Heart left ventricle (tissue), 16 donors: ENCODE measurements at regions not wholly inside any gene's neighbourhood (a gene's known extent, or its start where the extent isn't known, plus 50 kb on each side); places are given as distances from the start of the nearest gene placed in this dataset.

Experiments
- ATAC-seq, 4 donors: fragments of 200-7000 bp; cut with Tn5 transposase; one replicate each; pipeline ENCODE4 v1.9.1; 2020 to 2022; ENCODE audit warnings: moderate library complexity in 4 of 4, mild to moderate bottlenecking in 3 of 4, moderate number of reproducible peaks in 1 of 4
- DNase-seq, 5 donors: peaks; one replicate each; pipeline ENCODE4 v3.0.0-alpha.2; 2020
- H3K27ac ChIP-seq, 12 donors: fragments of 200-600 bp; sonication (generic) in 4 of 12; one replicate each; pipeline versions ENCODE4 v1.5.0 to v1.8.0; 2016 to 2022; ENCODE audit warnings: mild to moderate bottlenecking in 2 of 12
- H3K27me3 ChIP-seq, 9 donors: fragments of 200-600 bp; sonication (generic) in 2 of 9; one replicate each; pipeline versions ENCODE4 v1.5.1 to v1.8.0; 2016 to 2022; ENCODE audit warnings: mild to moderate bottlenecking in 3 of 9
- H3K36me3 ChIP-seq, 9 donors: fragments of 200-600 bp; sonication (generic) in 2 of 9; one replicate each; pipeline versions ENCODE4 v1.5.0 to v1.8.0; 2018 to 2022; ENCODE audit warnings: mild to moderate bottlenecking in 2 of 9
- H3K4me1 ChIP-seq, 12 donors: fragments of 200-600 bp; sonication (generic) in 4 of 12; one replicate each; pipeline versions ENCODE4 v1.5.0 to v1.8.0; 2016 to 2022; ENCODE audit warnings: mild to moderate bottlenecking in 3 of 12
- H3K4me3 ChIP-seq, 12 donors: fragments of 200-600 bp; sonication (generic) in 4 of 12; one replicate each; pipeline versions ENCODE4 v1.5.0 to v1.8.0; 2017 to 2022; ENCODE audit warnings: mild to moderate bottlenecking in 9 of 12, moderate library complexity in 4 of 12
- H3K9me3 ChIP-seq, 12 donors: fragments of 200-600 bp; sonication (generic) in 4 of 12; one replicate each; pipeline versions ENCODE4 v1.5.0 to v1.8.0; 2016 to 2022; ENCODE audit warnings: mild to moderate bottlenecking in 1 of 12
- POLR2A ChIP-seq, 2 donors: fragments of 450-650 bp; IDR thresholded peaks; one replicate each; pipeline ENCODE4 v1.6.1; 2017; ENCODE audit warnings: antibody characterized with exemption in 2 of 2, mild to moderate bottlenecking in 2 of 2, moderate library complexity in 2 of 2
- WGBS, 4 donors: extraction: QIAGEN DNeasy Blood & Tissue Kit in 2 of 4; methylation state at CpG; one replicate each; pipeline versions ENCODE4 v1.1.5 to v1.1.7; 2013 to 2018; 5-methylcytosine and 5-hydroxymethylcytosine counted together
- intact Hi-C, 10 donors: fragments of 100-400 bp; cut with DNase I; formaldehyde crosslinking; loops; one replicate each; pipeline versions ENCODE4 v1.11.1 to v1.14.2; 2022
- TF ChIP-seq, protein P1 (sequence below), 12 donors: fragments of 200-600 bp; sonication (generic) in 4 of 12; IDR thresholded peaks; one replicate each; pipeline versions ENCODE4 v1.5.0 to v1.8.0; 2018 to 2022; ENCODE audit warnings: antibody characterized with exemption in 12 of 12, mild to moderate bottlenecking in 5 of 12
- donor health status: ischemic (EF 13 %, LVEDD 7.1; RV severe dilation, severe dysfunction).
- donor health status: healthy with polysubstance abuse.
- donor health status: DM: no; HTN: yes; CAD: no.
- donor health status: DM: no; HTN: no; CAD: no.
- donor health status: ischemic (EF 25% LVEDD 6.9; RV normal size, moderate dysfunction).
- donor health status: ischemic (EF 25% LVEDD 5.7; RV mildly dilated, moderate dysfunction).
- donor health status: healthy.
- donor health status: DM: yes; HTN: yes; CAD: no.
- donor health status: ischemic (EF 35%, LVEDD 5.7; RV mildly dilated, moderate dysfunction).
- donor health status: nonischemic (EF 11% LVEDD 7.7; RV severe dilation, severe dysfunction).
- donor health status: DM: yes; HTN: yes; CAD: no.
- donor health status: PGD.
- donor health status: ischemic (EF 29% LVEDD 5.4; RV normal size, mild dysfunction).
- donor health status: nonischemic (EF 23%, LVEDD 6.1; RV moderate dilation, normal function).

DNA sequence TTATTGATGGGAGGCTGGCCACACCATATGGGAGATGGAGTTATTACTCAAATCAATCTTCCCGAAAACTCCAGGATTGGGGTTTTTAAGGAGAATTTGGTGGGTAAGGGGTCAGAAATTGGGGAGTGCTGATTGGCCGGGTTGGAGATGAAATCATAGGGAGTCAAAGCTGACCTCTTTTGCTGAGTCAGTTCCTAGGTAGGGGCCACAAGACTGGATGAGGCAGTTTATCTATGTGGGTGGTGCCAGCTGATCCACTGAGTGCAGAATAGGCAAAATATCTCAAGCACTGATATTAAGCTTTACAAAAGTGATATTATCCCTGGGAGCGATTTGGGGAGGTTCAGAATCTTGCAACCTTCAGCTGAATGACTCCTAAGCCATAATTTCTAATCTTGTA lies 75.7 kb upstream of the CLINT1 start:
- intact Hi-C loops: no loop called here
- H3K27me3 ChIP-seq: no peaks in the 10 kb centered on the region
- ATAC-seq (no peak), DNase-seq (no peak)
- no peaks in the 10 kb centered on the region for H3K36me3 ChIP-seq
- WGBS, 4 donors: 90 to 94% (median 93%) methylated on average over 3 of the region's 3 CpGs
- H3K27ac ChIP-seq: no peak overlapping the region
- peaks cover 0 to 11% (median 1%) of the 10 kb centered on the region in 12 donors for H3K4me1 ChIP-seq
- TF ChIP-seq, protein P1, sequence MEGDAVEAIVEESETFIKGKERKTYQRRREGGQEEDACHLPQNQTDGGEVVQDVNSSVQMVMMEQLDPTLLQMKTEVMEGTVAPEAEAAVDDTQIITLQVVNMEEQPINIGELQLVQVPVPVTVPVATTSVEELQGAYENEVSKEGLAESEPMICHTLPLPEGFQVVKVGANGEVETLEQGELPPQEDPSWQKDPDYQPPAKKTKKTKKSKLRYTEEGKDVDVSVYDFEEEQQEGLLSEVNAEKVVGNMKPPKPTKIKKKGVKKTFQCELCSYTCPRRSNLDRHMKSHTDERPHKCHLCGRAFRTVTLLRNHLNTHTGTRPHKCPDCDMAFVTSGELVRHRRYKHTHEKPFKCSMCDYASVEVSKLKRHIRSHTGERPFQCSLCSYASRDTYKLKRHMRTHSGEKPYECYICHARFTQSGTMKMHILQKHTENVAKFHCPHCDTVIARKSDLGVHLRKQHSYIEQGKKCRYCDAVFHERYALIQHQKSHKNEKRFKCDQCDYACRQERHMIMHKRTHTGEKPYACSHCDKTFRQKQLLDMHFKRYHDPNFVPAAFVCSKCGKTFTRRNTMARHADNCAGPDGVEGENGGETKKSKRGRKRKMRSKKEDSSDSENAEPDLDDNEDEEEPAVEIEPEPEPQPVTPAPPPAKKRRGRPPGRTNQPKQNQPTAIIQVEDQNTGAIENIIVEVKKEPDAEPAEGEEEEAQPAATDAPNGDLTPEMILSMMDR (IDR thresholded peaks at IDR 0.05): no peak
- peaks cover 0 to 11% (median 1%) of the 10 kb centered on the region in 12 donors for H3K9me3 ChIP-seq
- no peak overlapping the region for H3K4me3 ChIP-seq

DNA sequence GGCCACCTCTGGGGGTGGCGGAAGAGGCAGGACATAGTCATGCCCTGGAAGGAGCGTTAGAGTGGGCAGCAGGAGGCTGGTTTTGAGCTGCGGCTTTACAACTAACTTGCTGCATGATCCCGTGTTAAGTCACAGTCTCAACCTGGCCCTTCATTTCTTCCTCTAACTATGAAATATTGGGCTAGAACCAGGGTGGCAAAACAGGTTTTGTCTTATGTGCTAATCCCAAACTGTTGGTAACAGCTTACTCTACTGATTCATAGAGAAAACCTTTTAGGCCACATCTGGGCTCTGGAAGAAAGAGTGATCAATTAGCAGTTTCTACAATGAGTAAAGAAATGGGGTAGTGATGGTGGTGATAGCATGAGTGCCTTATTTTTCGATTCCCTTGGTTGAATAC lies 74.1 kb upstream of the CLINT1 start:
- Histone ChIP-seq H3K4me3 (no peak overlapping the region), H3K36me3 (no peaks in the 10 kb centered on the region), H3K27ac (no peak overlapping the region), H3K9me3 (peaks cover 0 to 11% (median 1%) of the 10 kb centered on the region in 12 donors), H3K27me3 (no peaks in the 10 kb centered on the region), H3K4me1 (peaks cover 0 to 11% (median 1%) of the 10 kb centered on the region in 12 donors)
- intact Hi-C loops: no loop called here
- 89 to 97% (median 95%) methylated on average over 5 of the region's 5 CpGs for WGBS, 4 donors
- no peak for ATAC-seq
- TF ChIP-seq POLR2A (IDR thresholded peaks at IDR 0.05): no peak
- TF ChIP-seq, protein P1 (IDR thresholded peaks at IDR 0.05): no peak
- no peak for DNase-seq

DNA sequence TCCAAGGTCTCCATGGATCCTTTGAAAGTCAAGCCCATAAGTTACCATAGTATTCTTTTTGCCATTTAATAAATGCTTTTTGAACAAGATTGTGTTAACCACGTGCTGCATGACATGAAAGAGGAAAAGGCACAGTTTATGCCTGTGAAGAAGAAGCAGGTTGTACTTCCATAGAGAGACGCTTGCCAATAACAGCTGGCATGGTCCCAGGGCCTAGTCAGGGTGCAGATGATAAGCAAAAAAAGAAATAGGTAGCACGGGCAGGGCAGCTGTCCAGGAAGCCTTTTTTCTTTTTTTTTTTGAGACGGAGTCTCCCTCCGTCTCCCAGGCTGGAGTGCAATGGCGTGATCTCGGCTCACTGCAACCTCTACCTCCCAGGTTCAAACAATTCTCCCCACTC lies 71.8 kb upstream of the CLINT1 start:
- WGBS, 4 donors: 21 to 32% (median 26%) methylated on average over 7 of the region's 7 CpGs
- peaks cover 0 to 11% (median 1%) of the 10 kb centered on the region in 12 donors for H3K9me3 ChIP-seq
- no peaks in the 10 kb centered on the region for H3K27me3 ChIP-seq
- H3K27ac ChIP-seq: no peak overlapping the region
- intact Hi-C loops: no loop called here
- TF ChIP-seq, protein P1 (IDR thresholded peaks at IDR 0.05): no peak
- no peak for TF ChIP-seq POLR2A (IDR thresholded peaks at IDR 0.05)
- H3K36me3 ChIP-seq: no peaks in the 10 kb centered on the region
- H3K4me1 ChIP-seq: peaks cover 0 to 17% (median 4%) of the 10 kb centered on the region in 12 donors
- ATAC-seq (peak; percentile 68 to 80 (median 76)), DNase-seq (peak in 4 of 5 donors; percentile 46 to 73 (median 68))
- H3K4me3 ChIP-seq: no peak overlapping the region

DNA sequence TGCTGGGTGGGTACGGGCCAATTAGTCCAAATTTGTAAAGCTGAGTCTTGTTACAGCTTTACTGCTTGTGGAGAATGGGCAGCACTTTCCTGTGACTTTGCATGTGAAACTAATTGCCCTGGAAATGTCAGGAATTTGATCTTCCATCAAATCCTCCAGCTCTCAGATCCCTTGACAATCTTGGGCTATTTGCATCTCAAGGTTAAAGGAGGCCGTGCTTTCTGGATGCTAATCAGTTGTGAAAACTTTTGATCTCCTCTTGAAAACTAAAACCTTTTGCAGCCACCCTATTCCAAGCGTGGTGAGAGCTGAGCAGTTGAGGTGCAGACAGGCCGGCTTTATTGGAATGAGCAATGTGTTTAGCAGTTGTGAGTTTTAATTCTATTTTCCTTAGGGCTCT lies 68.0 kb upstream of the CLINT1 start:
- no peaks in the 10 kb centered on the region for H3K36me3 ChIP-seq
- no peak for DNase-seq
- WGBS, 4 donors: 70 to 78% (median 74%) methylated on average over 4 of the region's 4 CpGs
- H3K27ac ChIP-seq: no peak overlapping the region
- no peak for ATAC-seq
- intact Hi-C loops: no loop called here
- H3K27me3 ChIP-seq: no peaks in the 10 kb centered on the region
- no peaks in the 10 kb centered on the region for H3K9me3 ChIP-seq
- peaks cover 0 to 17% (median 4%) of the 10 kb centered on the region in 12 donors for H3K4me1 ChIP-seq
- TF ChIP-seq, protein P1 (IDR thresholded peaks at IDR 0.05): no peak
- TF ChIP-seq POLR2A (IDR thresholded peaks at IDR 0.05): no peak
- no peak overlapping the region for H3K4me3 ChIP-seq
